Activated CD4-positive, alpha-beta T cell treated with anti-CD3 and anti-CD28 coated beads for 36 hours (primary cell): ENCODE measurements at regions not wholly inside any gene's neighbourhood (a gene's known extent, or its start where the extent isn't known, plus 50 kb on each side); places are given as distances from the start of the nearest gene placed in this dataset.

Source experiments
- ATAC-seq: fragments of 200-7000 bp; cut with Tn5 transposase; one replicate; pipeline ENCODE4 v1.10.0; 2021; ENCODE audit warnings: mild to moderate bottlenecking, moderate library complexity
- CTCF ChIA-PET: fragments of 350-600 bp; sonication (Branson Sonifier 250); formaldehyde crosslinking; loops from one replicate; lab custom pipeline; 2021; ENCODE audit warnings: antibody characterized with exemption; lab: Charles Lee
- POLR2A ChIA-PET: fragments of 350-600 bp; sonication (Branson Sonifier 250); formaldehyde crosslinking; loops from one replicate; lab custom pipeline; 2021; ENCODE audit warnings: antibody characterized with exemption, inconsistent platforms; lab: Charles Lee
- DNase-seq: peaks from one replicate; pipeline ENCODE4 v3.0.0-alpha.2; 2020
- H3K27ac Mint-ChIP-seq: one replicate; pipeline ENCODE4 v1.8.0; 2021; ENCODE audit warnings: mixed read lengths
- H3K27me3 Mint-ChIP-seq: one replicate; pipeline ENCODE4 v1.8.0; 2021; ENCODE audit warnings: mixed read lengths
- H3K36me3 Mint-ChIP-seq: one replicate; pipeline ENCODE4 v1.8.0; 2021; ENCODE audit warnings: low read depth, mixed read lengths
- H3K4me1 Mint-ChIP-seq: one replicate; pipeline ENCODE4 v1.8.0; 2021; ENCODE audit warnings: mixed read lengths
- H3K4me3 Mint-ChIP-seq: one replicate; pipeline ENCODE4 v1.8.0; 2021; ENCODE audit warnings: mild to moderate bottlenecking, moderate library complexity, mixed read lengths
- H3K9me3 Mint-ChIP-seq: one replicate; pipeline ENCODE4 v1.8.0; 2021; ENCODE audit warnings: low read depth, mixed read lengths
- intact Hi-C, 2 experiments: fragments of 100-400 bp; cut with DNase I in 1 of 2; cut with micrococcal nuclease in 1 of 2; formaldehyde crosslinking; loops; one replicate each; pipeline versions ENCODE4 v1.14.2 to v1.15.1; 2022 to 2024; cut with DNase I, micrococcal nuclease

- H3K4me3 Mint-ChIP-seq = no peak overlapping the region
- ATAC-seq (no peak), DNase-seq (no peak)
- ChIA-PET CTCF (no interaction called here), POLR2A (no interaction called here)
- no peaks in the 10 kb centered on the region for H3K27me3 Mint-ChIP-seq
- intact Hi-C loops = no loop called here
- peaks cover 3% of the 10 kb centered on the region for H3K9me3 Mint-ChIP-seq
- H3K4me1 Mint-ChIP-seq = no peaks in the 10 kb centered on the region
- no peak overlapping the region for H3K27ac Mint-ChIP-seq
- no peaks in the 10 kb centered on the region for H3K36me3 Mint-ChIP-seq
These were observed 270.3 kb upstream of the SORCS1 start for GRCh38 chr10:107434854-107435253.

GRCh38 chr10:107434201-107434600 lies 269.7 kb upstream of the SORCS1 start:
- Mint-ChIP-seq H3K27me3 (no peaks in the 10 kb centered on the region), H3K36me3 (no peaks in the 10 kb centered on the region), H3K4me1 (no peaks in the 10 kb centered on the region), H3K4me3 (no peak overlapping the region), H3K9me3 (peaks cover 3% of the 10 kb centered on the region), H3K27ac (no peak overlapping the region)
- CTCF ChIA-PET = no interaction called here
- POLR2A ChIA-PET = no interaction called here
- ATAC-seq (no peak), DNase-seq (no peak)
- intact Hi-C loops = no loop called here

- no peaks in the 10 kb centered on the region for H3K36me3 Mint-ChIP-seq
- intact Hi-C loops = no loop called here
- no peak overlapping the region for H3K27ac Mint-ChIP-seq
- H3K9me3 Mint-ChIP-seq = peaks cover 3% of the 10 kb centered on the region
- ChIA-PET CTCF (no interaction called here), POLR2A (no interaction called here)
- no peak overlapping the region for H3K4me3 Mint-ChIP-seq
- no peak for DNase-seq
- H3K27me3 Mint-ChIP-seq = no peaks in the 10 kb centered on the region
- ATAC-seq = no peak
- no peaks in the 10 kb centered on the region for H3K4me1 Mint-ChIP-seq
These were observed 269.1 kb upstream of the SORCS1 start for GRCh38 chr10:107433605-107434004.

GRCh38 chr10:107430446-107430845 lies 265.9 kb upstream of the SORCS1 start:
- no peak for DNase-seq
- peaks cover 7% of the 10 kb centered on the region for H3K9me3 Mint-ChIP-seq
- no peaks in the 10 kb centered on the region for H3K4me1 Mint-ChIP-seq
- ATAC-seq = no peak
- intact Hi-C loops = no loop called here
- no peak overlapping the region for H3K4me3 Mint-ChIP-seq
- POLR2A ChIA-PET = no interaction called here
- H3K27me3 Mint-ChIP-seq = no peaks in the 10 kb centered on the region
- CTCF ChIA-PET = no interaction called here
- H3K36me3 Mint-ChIP-seq = no peaks in the 10 kb centered on the region
- H3K27ac Mint-ChIP-seq = no peak overlapping the region

- no peak overlapping the region for H3K4me3 Mint-ChIP-seq
- POLR2A ChIA-PET = no interaction called here
- no peak for ATAC-seq
- no peak overlapping the region for H3K27ac Mint-ChIP-seq
- H3K36me3 Mint-ChIP-seq = no peaks in the 10 kb centered on the region
- H3K4me1 Mint-ChIP-seq = no peaks in the 10 kb centered on the region
- intact Hi-C loops = no loop called here
- H3K27me3 Mint-ChIP-seq = no peaks in the 10 kb centered on the region
- H3K9me3 Mint-ChIP-seq = peaks cover 6% of the 10 kb centered on the region
- no peak for DNase-seq
- CTCF ChIA-PET = interaction anchor here (0.6 kb wide), 1 partner anchor 68 kb away, joined by 3 read pairs; no protein-coding TSS in a partner anchor
These were observed 262.5 kb upstream of the SORCS1 start for GRCh38 chr10:107427016-107427415.

- DNase-seq (no peak), ATAC-seq (no peak)
- Mint-ChIP-seq H3K4me3 (no peak overlapping the region), H3K4me1 (no peaks in the 10 kb centered on the region), H3K36me3 (no peaks in the 10 kb centered on the region), H3K27me3 (no peaks in the 10 kb centered on the region), H3K27ac (no peak overlapping the region), H3K9me3 (peaks cover 6% of the 10 kb centered on the region)
- ChIA-PET POLR2A (no interaction called here), CTCF (no interaction called here)
- intact Hi-C loops = no loop called here
These were observed 261.5 kb upstream of the SORCS1 start for GRCh38 chr10:107425931-107426553.

GRCh38 chr10:107424628-107425027 lies 260.1 kb upstream of the SORCS1 start:
- ChIA-PET CTCF (no interaction called here), POLR2A (no interaction called here)
- DNase-seq (no peak), ATAC-seq (no peak)
- Mint-ChIP-seq H3K27me3 (no peaks in the 10 kb centered on the region), H3K4me1 (no peaks in the 10 kb centered on the region), H3K27ac (no peak overlapping the region), H3K4me3 (no peak overlapping the region), H3K36me3 (no peaks in the 10 kb centered on the region), H3K9me3 (peaks cover 6% of the 10 kb centered on the region)
- intact Hi-C loops = no loop called here

GRCh38 chr10:107423903-107424302 lies 259.4 kb upstream of the SORCS1 start:
- H3K4me3 Mint-ChIP-seq = no peak overlapping the region
- ChIA-PET CTCF (no interaction called here), POLR2A (no interaction called here)
- H3K9me3 Mint-ChIP-seq = peaks cover 6% of the 10 kb centered on the region
- H3K36me3 Mint-ChIP-seq = no peaks in the 10 kb centered on the region
- no peak for ATAC-seq
- no peak for DNase-seq
- H3K27me3 Mint-ChIP-seq = no peaks in the 10 kb centered on the region
- intact Hi-C loops = no loop called here
- H3K4me1 Mint-ChIP-seq = no peaks in the 10 kb centered on the region
- H3K27ac Mint-ChIP-seq = no peak overlapping the region

- CTCF ChIA-PET = no interaction called here
- DNase-seq (no peak), ATAC-seq (no peak)
- no peaks in the 10 kb centered on the region for H3K36me3 Mint-ChIP-seq
- intact Hi-C loops = no loop called here
- no peaks in the 10 kb centered on the region for H3K4me1 Mint-ChIP-seq
- peaks cover 6% of the 10 kb centered on the region for H3K9me3 Mint-ChIP-seq
- H3K27ac Mint-ChIP-seq = no peak overlapping the region
- no peaks in the 10 kb centered on the region for H3K27me3 Mint-ChIP-seq
- H3K4me3 Mint-ChIP-seq = no peak overlapping the region
- POLR2A ChIA-PET = no interaction called here
These were observed 258.2 kb upstream of the SORCS1 start for GRCh38 chr10:107422681-107423080.

GRCh38 chr10:107420196-107420595 lies 255.7 kb upstream of the SORCS1 start:
- H3K27ac Mint-ChIP-seq = no peak overlapping the region
- H3K36me3 Mint-ChIP-seq = no peaks in the 10 kb centered on the region
- peaks cover under 1% of the 10 kb centered on the region for H3K9me3 Mint-ChIP-seq
- ChIA-PET CTCF (no interaction called here), POLR2A (no interaction called here)
- no peak for ATAC-seq
- intact Hi-C loops = no loop called here
- H3K27me3 Mint-ChIP-seq = no peaks in the 10 kb centered on the region
- no peak for DNase-seq
- H3K4me3 Mint-ChIP-seq = no peak overlapping the region
- no peaks in the 10 kb centered on the region for H3K4me1 Mint-ChIP-seq

GRCh38 chr10:107418085-107418806 lies 253.7 kb upstream of the SORCS1 start:
- Mint-ChIP-seq H3K36me3 (no peaks in the 10 kb centered on the region), H3K27me3 (no peaks in the 10 kb centered on the region), H3K9me3 (no peaks in the 10 kb centered on the region), H3K27ac (no peak overlapping the region), H3K4me1 (no peaks in the 10 kb centered on the region), H3K4me3 (no peak overlapping the region)
- CTCF ChIA-PET = no interaction called here
- DNase-seq (no peak), ATAC-seq (no peak)
- intact Hi-C loops = no loop called here
- POLR2A ChIA-PET = no interaction called here

GRCh38 chr10:107417446-107417845 lies 252.9 kb upstream of the SORCS1 start:
- ATAC-seq = no peak
- no peak for DNase-seq
- intact Hi-C loops = no loop called here
- no peak overlapping the region for H3K4me3 Mint-ChIP-seq
- no peaks in the 10 kb centered on the region for H3K27me3 Mint-ChIP-seq
- ChIA-PET POLR2A (no interaction called here), CTCF (no interaction called here)
- H3K27ac Mint-ChIP-seq = no peak overlapping the region
- H3K36me3 Mint-ChIP-seq = no peaks in the 10 kb centered on the region
- peaks cover 1% of the 10 kb centered on the region for H3K9me3 Mint-ChIP-seq
- no peaks in the 10 kb centered on the region for H3K4me1 Mint-ChIP-seq
